LNCaP clone FGC (cell line): ENCODE measurements at regions not wholly inside any gene's neighbourhood (a gene's known extent, or its start where the extent isn't known, plus 50 kb on each side); places are given as distances from the start of the nearest gene placed in this dataset.

Experiments used
- DNase-seq: peaks from one replicate; pipeline ENCODE4 v3.0.0-alpha.2; 2011; ENCODE audit warnings: low read depth
- H3K4me3 ChIP-seq: 2 replicates; pipeline ENCODE4 v1.5.1; 2011; ENCODE audit warnings: mild to moderate bottlenecking, low read depth, low read length, control low read depth
- CTCF ChIP-seq: IDR thresholded peaks from 2 replicates; pipeline ENCODE4 v1.5.1; 2012; ENCODE audit warnings: mild to moderate bottlenecking; ENCODE audit not compliant: control insufficient read depth, insufficient read depth; ENCODE audit errors: extremely low read depth

GRCh38 chr11:134880788-134881187, 468.7 kb upstream of the B3GAT1 start:
- DNase-seq, result no peak
- H3K4me3 ChIP-seq, result no peak overlapping the region
- no peak for TF ChIP-seq CTCF

GRCh38 chr11:134879931-134880330, 467.9 kb upstream of the B3GAT1 start:
- no peak for TF ChIP-seq CTCF
- DNase-seq, result no peak
- no peak overlapping the region for H3K4me3 ChIP-seq

GRCh38 chr11:134879341-134879740, 467.3 kb upstream of the B3GAT1 start:
- H3K4me3 ChIP-seq, result no peak overlapping the region
- TF ChIP-seq CTCF, result no peak
- no peak for DNase-seq

- no peak for DNase-seq
- TF ChIP-seq CTCF, result no peak
- no peak overlapping the region for H3K4me3 ChIP-seq
Measured at GRCh38 chr11:134878785-134879184, 466.7 kb upstream of the B3GAT1 start.

GRCh38 chr11:134876226-134876625, 464.2 kb upstream of the B3GAT1 start:
- H3K4me3 ChIP-seq, result no peak overlapping the region
- no peak for DNase-seq
- no peak for TF ChIP-seq CTCF

GRCh38 chr11:134866981-134867675, 455.1 kb upstream of the B3GAT1 start:
- no peak for TF ChIP-seq CTCF
- H3K4me3 ChIP-seq, result no peak overlapping the region
- no peak for DNase-seq

DNA sequence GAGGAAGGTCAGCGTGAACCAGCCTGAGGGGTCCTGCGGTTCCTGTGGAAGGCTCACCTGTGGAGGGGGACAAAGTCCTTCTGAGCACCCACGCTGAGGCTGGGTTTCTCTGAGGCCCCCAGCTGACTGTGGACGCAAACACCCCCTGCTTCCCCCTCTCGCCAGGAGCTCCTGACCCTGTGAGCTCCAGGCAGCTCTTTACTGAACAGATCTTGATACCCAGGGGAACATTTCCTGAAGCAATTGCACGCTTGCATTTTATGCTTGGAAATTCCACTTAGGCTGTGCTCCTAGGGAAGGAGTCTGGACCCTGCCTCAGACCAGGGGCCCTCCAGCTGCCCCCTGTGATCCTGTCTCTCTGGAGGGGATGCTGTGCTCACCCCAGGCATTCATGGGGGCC, 454.2 kb upstream of the B3GAT1 start:
- no peak for TF ChIP-seq CTCF
- H3K4me3 ChIP-seq, result no peak overlapping the region
- no peak for DNase-seq
